Suprapubic skin (tissue), 4 donors: ENCODE measurements at regions not wholly inside any gene's neighbourhood (a gene's known extent, or its start where the extent isn't known, plus 50 kb on each side); places are given as distances from the start of the nearest gene placed in this dataset.

Experiments used
- CTCF ChIP-seq, 2 donors: fragments of 200-600 bp in 1 of 2; fragments of 450-650 bp in 1 of 2; sonication (generic) in 1 of 2; IDR thresholded peaks; one replicate each; pipeline ENCODE4 v1.5.1; 2016 to 2019; ENCODE audit warnings: antibody characterized with exemption in 2 of 2, mild to moderate bottlenecking in 1 of 2, moderate library complexity in 1 of 2
- EP300 ChIP-seq: sonication (generic); formaldehyde crosslinking; IDR thresholded peaks from one replicate; pipeline ENCODE4 v1.6.1; 2017; ENCODE audit warnings: antibody characterized with exemption
- POLR2A ChIP-seq, 2 donors: fragments of 450-650 bp; IDR thresholded peaks; one replicate each; pipeline ENCODE4 v1.6.1; 2017; ENCODE audit warnings: antibody characterized with exemption in 2 of 2, mild to moderate bottlenecking in 2 of 2, moderate library complexity in 2 of 2
- POLR2AphosphoS5 ChIP-seq, 3 donors: sonication (generic); formaldehyde crosslinking; IDR thresholded peaks; one replicate each; pipeline ENCODE4 v1.6.1; 2017; ENCODE audit warnings: antibody characterized with exemption in 3 of 3

GRCh38 chr16:6946106-6946505 is 386.5 kb upstream of the RBFOX1 start:
- TF ChIP-seq POLR2A (IDR thresholded peaks at IDR 0.05) (no peak), CTCF (IDR thresholded peaks at IDR 0.05) (no peak), EP300 (no peak), POLR2AphosphoS5 (IDR thresholded peaks at IDR 0.05) (no peak)
